Activated T-helper 2 cell treated with anti-CD3 and anti-CD28 coated beads, Interferon-gamma antibody, Interleukin-2, Interleukin-4, amounts not matched to agents 10 μg/mL and 5 μg/mL and 100 μg/mL, durations not matched to agents 14 hours and 24 hours and 36 hours (primary cell): ENCODE measurements at regions not wholly inside any gene's neighbourhood (a gene's known extent, or its start where the extent isn't known, plus 50 kb on each side); places are given as distances from the start of the nearest gene placed in this dataset.
A peak's percentile ranks its signal among the peaks of the same experiment; 100 is the strongest.

Experiments used
- DNase-seq: peaks from one replicate; pipeline ENCODE4 v3.0.0; 2021; ENCODE audit warnings: low spot score
- H3K27ac Mint-ChIP-seq: one replicate; pipeline ENCODE4 v1.8.0; 2021; ENCODE audit warnings: mixed read lengths
- H3K27me3 Mint-ChIP-seq: one replicate; pipeline ENCODE4 v1.8.0; 2021; ENCODE audit warnings: low read depth, mixed read lengths
- H3K36me3 Mint-ChIP-seq: one replicate; pipeline ENCODE4 v1.8.0; 2021; ENCODE audit warnings: low read depth, mixed read lengths
- H3K4me1 Mint-ChIP-seq: one replicate; pipeline ENCODE4 v1.8.0; 2021; ENCODE audit warnings: low read depth, mixed read lengths
- H3K4me3 Mint-ChIP-seq: one replicate; pipeline ENCODE4 v1.8.0; 2021; ENCODE audit warnings: low read depth, mild to moderate bottlenecking, moderate library complexity, mixed read lengths
- H3K9me3 Mint-ChIP-seq: one replicate; pipeline ENCODE4 v1.8.0; 2021; ENCODE audit warnings: mixed read lengths
- intact Hi-C: fragments of 100-400 bp; cut with micrococcal nuclease; formaldehyde crosslinking; loops from one replicate; pipeline ENCODE4 v1.15.1; 2023

DNA sequence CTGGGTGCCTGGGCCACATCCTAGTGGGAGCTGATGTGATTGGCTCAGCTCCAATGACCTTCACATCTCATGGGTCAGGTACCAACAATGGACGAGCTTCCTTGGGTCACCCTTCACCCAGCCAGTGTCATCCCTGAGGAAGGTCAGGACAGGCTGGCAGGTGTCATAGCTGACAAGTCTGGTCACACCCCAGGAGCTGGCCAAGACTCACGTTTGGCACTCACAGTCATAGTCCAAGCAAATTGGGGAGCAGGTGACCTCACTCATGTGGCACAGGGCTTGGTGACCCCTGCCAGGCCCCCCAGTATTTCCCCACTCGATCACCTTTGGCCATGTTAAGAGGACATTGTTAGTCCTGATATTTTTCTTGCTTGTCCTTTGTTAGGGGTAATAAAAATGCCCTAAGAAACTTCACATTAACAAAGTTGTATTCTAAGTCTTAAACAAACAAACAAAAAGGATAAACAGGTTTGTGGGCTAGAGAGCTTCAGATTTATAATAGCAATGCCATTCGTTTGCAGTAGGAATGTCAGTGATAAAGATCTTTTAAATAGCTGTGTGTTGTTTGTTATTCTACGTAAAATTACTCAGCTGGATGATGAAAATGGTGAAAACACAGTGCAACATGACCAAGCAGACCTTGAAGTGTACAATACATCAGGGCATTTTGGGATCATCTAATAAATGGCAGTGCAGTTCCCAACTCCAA is 79.5 kb upstream of the POMGNT2 start:
- H3K4me3 Mint-ChIP-seq = no peak overlapping the region
- intact Hi-C loops = no loop called here
- DNase-seq = no peak
- H3K27me3 Mint-ChIP-seq = peaks cover 27% of the 10 kb centered on the region
- no peak overlapping the region for H3K27ac Mint-ChIP-seq
- H3K36me3 Mint-ChIP-seq = peaks cover 3% of the 10 kb centered on the region
- H3K9me3 Mint-ChIP-seq = peaks cover 5% of the 10 kb centered on the region
- H3K4me1 Mint-ChIP-seq = peaks cover 21% of the 10 kb centered on the region

DNA sequence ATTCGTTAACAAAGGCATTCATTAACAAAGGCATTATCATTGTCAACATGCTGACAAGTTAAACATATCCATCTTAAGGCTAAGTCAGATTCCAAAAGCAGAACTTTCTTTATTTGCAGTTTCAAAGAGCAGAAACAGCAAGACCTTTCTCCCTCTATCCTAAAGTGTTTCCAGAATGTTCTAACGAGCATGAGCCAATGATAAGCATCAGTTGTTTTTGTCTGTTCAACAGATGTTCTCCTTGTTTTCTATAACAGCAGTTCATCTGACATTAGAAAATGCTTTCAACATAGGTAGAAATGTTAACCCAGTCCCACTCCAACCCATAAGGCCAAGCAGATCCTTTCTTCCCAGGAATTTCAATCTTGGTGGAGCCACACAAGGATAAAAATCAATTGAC is 77.6 kb upstream of the POMGNT2 start:
- Mint-ChIP-seq H3K36me3 (no peaks in the 10 kb centered on the region), H3K4me1 (peaks cover 39% of the 10 kb centered on the region), H3K4me3 (no peak overlapping the region), H3K9me3 (no peaks in the 10 kb centered on the region), H3K27ac (no peak overlapping the region), H3K27me3 (peaks cover 14% of the 10 kb centered on the region)
- DNase-seq = no peak
- intact Hi-C loops = no loop called here

DNA sequence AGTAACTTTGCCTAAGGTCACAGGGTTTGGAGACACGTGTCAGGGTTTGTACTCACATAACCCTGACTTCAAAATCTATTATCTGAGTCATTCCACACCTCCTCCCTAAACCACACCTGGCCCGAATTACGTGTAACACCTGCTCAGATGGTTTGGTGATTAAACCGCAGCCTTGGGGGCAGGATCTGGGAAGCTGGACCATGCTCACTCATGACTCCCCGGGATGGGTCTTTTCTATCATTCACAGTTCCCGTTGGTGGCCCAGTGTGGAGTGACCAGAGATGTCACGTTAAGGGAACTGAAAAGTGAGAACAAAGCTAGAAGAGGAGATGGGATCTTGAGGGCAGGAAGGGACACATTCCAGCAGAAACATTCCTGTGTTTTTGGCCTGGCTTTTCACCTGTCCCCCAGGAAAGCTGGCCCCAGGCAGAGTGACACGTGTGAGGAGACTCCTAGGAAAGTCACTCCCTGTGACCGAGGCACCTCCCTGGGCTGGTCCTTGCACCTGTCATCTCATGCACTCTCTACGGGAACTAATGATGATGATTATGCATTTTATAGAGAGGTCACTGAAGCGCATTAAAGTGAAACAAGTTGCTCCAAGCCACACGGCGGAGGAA is 75.4 kb upstream of the POMGNT2 start:
- intact Hi-C loops = no loop called here
- Mint-ChIP-seq H3K4me1 (peaks cover 41% of the 10 kb centered on the region), H3K9me3 (no peaks in the 10 kb centered on the region), H3K36me3 (no peaks in the 10 kb centered on the region), H3K27me3 (peaks cover 2% of the 10 kb centered on the region), H3K27ac (peak overlapping the region; percentile 53), H3K4me3 (no peak overlapping the region)
- DNase-seq = peak; percentile 32

DNA sequence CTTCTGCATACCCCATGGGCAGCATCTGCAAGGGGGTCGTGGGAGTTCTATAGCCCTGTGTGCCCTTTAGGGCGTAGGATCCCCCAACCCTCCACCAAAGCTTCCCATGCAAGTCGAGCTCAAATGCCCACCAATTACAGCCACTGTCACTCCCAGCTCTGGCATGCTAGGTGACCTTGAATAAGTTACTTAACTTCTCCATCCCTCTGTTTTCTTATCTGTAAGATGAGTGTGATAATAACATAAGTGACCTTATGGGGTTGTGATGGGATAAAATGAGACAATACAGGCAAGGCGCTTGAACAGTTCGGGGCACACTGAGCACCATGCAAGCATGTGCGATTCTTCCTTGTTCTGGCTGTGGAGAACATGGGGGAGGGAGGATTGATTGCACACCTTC is 74.8 kb upstream of the POMGNT2 start:
- intact Hi-C loops = no loop called here
- no peaks in the 10 kb centered on the region for H3K36me3 Mint-ChIP-seq
- peaks cover 41% of the 10 kb centered on the region for H3K4me1 Mint-ChIP-seq
- no peak overlapping the region for H3K4me3 Mint-ChIP-seq
- peak overlapping the region; percentile 53 for H3K27ac Mint-ChIP-seq
- H3K9me3 Mint-ChIP-seq = no peaks in the 10 kb centered on the region
- peaks cover 2% of the 10 kb centered on the region for H3K27me3 Mint-ChIP-seq
- no peak for DNase-seq

DNA sequence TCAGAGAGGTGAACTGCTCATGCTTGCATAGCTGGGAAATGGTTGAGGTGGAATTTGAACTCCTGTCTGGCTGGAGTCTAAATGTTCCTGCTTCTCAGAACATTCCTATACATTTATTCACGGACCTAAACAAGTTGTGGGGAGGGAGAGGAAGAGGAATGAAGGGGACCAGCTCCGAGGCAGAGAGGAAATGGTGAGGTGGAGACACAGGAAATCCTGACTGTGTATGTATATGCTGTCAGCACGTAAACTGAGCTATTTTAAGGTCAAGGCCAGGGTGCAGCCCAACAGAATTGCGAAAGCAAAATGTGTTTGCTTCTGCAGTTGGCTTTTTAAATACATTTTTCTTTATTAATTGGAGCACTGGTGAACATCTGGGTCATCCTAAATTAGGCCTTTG is 74.1 kb upstream of the POMGNT2 start:
- peak; percentile 23 for DNase-seq
- no peaks in the 10 kb centered on the region for H3K36me3 Mint-ChIP-seq
- peak overlapping the region; percentile 52 for H3K4me3 Mint-ChIP-seq
- H3K9me3 Mint-ChIP-seq = peaks cover under 1% of the 10 kb centered on the region
- intact Hi-C loops = no loop called here
- peak overlapping the region; percentile 85 for H3K27ac Mint-ChIP-seq
- peaks cover 3% of the 10 kb centered on the region for H3K27me3 Mint-ChIP-seq
- H3K4me1 Mint-ChIP-seq = peaks cover 41% of the 10 kb centered on the region

DNA sequence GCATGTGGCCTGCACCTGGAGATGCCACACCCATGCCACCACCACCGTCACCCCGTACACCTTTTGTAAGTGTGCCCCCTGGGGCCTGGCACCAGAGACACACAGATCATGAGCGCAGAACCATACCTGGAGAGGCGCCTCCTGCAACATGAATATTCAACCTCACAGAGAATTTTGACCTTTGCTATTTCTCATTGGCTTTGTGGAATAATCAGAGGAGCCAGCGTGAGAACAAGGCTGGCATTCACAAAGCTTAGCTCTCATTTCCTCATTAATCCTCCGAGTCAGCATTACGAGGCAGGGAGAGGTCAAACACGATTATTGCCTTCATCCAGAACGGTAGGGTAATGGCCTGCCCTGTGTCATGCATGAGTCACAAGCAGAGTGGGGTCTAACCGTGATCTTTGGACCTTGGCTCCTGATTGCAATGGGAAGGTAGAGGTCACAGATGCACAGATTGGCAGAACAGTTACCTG is 73.0 kb upstream of the POMGNT2 start:
- no peak for DNase-seq
- Mint-ChIP-seq H3K27ac (no peak overlapping the region), H3K4me3 (no peak overlapping the region), H3K36me3 (peaks cover 8% of the 10 kb centered on the region), H3K4me1 (peaks cover 41% of the 10 kb centered on the region), H3K9me3 (peaks cover 11% of the 10 kb centered on the region), H3K27me3 (peaks cover 3% of the 10 kb centered on the region)
- intact Hi-C loops = no loop called here

DNA sequence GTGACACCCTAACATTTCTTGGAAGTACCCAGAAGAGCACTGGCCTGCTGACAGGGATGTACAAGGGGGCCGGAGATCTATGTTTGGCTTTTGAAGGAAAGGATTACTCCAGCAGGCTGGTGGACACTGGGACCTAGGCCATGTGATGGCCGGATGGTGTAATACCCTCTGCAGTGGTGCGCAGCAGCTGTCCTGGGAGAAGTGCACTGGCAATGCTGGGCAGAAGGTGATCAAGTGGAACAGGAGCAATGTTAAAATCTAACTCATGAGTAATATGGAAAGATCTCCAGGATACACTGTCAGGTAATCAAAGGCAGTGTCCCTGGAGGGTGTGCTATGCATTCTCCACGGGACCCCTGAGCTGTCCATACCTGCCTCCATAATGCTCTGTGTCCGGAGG is 71.2 kb upstream of the POMGNT2 start:
- no peak overlapping the region for H3K27ac Mint-ChIP-seq
- peaks cover 33% of the 10 kb centered on the region for H3K4me1 Mint-ChIP-seq

DNA sequence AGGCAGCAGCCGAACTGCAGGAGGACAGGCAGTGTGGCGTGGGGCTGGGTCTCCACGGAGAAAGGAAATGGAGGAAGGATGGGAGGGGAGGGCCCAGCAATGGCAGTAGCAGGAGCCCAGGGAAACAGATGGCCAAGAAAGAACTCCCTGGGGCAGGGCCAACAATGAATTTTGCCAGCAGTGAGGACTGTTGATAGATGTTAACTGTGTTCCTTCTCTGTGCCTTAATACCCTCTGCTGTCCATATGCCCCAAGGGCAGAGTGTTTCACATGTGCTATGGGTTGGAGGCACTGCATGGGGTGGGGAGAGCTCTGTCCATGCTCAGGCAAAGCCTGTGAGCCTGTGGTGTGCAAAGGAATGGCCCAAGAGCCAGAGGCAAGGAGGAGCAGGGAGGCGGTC is 70.8 kb upstream of the POMGNT2 start:
- intact Hi-C loops = no loop called here
- Mint-ChIP-seq H3K9me3 (peaks cover 25% of the 10 kb centered on the region), H3K36me3 (peaks cover 17% of the 10 kb centered on the region), H3K4me3 (no peak overlapping the region), H3K4me1 (peaks cover 33% of the 10 kb centered on the region), H3K27ac (no peak overlapping the region), H3K27me3 (peaks cover 2% of the 10 kb centered on the region)
- no peak for DNase-seq

More for the DNA sequence above, 71.2 kb upstream of the POMGNT2 start:
- Mint-ChIP-seq H3K9me3 (peaks cover 25% of the 10 kb centered on the region), H3K36me3 (peaks cover 17% of the 10 kb centered on the region), H3K27me3 (peaks cover 2% of the 10 kb centered on the region), H3K4me3 (no peak overlapping the region)
- no peak for DNase-seq
- intact Hi-C loops = no loop called here

DNA sequence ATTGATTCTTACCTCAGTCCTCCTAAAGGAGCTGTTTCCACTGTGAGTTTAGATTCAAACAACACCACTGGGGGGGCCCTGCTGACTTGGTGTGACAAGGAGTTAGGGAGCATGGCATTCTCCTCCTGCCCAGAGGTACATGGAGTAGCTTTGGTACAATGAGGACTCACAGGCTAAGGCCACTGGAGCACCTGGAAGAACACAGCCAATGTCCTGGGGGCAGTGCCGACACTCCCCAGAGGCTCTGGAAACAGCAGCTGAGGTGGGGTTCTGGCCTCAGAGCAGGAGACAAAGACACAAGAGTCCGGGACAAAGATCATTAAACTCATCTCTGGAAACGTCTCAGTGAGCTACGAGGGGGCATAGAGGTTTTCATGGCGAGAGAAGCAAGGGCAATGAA is 69.7 kb upstream of the POMGNT2 start:
- Mint-ChIP-seq H3K4me1 (peaks cover 23% of the 10 kb centered on the region), H3K9me3 (peaks cover 28% of the 10 kb centered on the region), H3K4me3 (no peak overlapping the region), H3K36me3 (peaks cover 17% of the 10 kb centered on the region), H3K27ac (no peak overlapping the region), H3K27me3 (peaks cover 6% of the 10 kb centered on the region)
- intact Hi-C loops = no loop called here
- DNase-seq = no peak

DNA sequence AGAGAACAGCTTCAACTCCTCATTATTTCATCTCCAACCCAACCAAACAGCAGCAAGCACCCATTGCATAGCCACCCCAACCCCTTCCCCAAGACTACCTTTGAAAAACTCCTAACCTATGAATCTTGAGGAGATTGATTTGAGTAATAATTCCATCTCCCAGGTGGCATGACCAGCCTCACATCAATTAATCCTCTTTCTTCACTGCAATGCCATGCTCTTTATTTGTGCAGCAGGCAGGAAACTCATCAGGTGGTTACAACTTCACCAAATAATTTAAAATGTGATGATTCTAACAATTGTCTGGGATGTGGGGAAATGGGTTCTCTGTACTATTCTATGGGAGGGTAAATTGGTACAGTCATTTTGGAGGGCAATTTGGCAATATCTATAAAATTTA is 68.1 kb upstream of the POMGNT2 start:
- no peak for DNase-seq
- peaks cover 28% of the 10 kb centered on the region for H3K9me3 Mint-ChIP-seq

DNA sequence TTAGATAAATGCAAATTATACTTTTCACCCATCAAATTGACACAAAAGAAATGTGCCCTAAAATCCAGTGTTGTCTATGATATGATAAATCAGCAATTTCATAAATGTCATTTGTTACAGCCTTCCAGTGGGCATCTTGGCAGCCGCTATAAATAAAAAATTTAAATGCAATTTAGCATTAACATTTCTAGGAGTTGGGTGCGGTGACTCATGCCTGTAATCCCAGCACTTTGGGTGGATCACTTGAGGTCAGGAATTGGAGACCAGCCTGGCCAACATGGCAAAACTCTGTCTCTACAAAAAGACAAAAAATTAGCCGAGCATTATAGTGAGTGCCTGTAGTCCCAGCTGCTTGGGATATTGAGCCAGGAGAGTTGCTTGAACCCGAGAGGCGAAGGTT is 65.9 kb upstream of the POMGNT2 start:
- no peak overlapping the region for H3K27ac Mint-ChIP-seq
- H3K4me1 Mint-ChIP-seq = peaks cover 2% of the 10 kb centered on the region
- peaks cover 20% of the 10 kb centered on the region for H3K36me3 Mint-ChIP-seq
- H3K27me3 Mint-ChIP-seq = peaks cover 13% of the 10 kb centered on the region
- no peak overlapping the region for H3K4me3 Mint-ChIP-seq
- peaks cover 36% of the 10 kb centered on the region for H3K9me3 Mint-ChIP-seq
- intact Hi-C loops = no loop called here
- no peak for DNase-seq

More for the DNA sequence above, 68.1 kb upstream of the POMGNT2 start:
- H3K4me3 Mint-ChIP-seq = no peak overlapping the region
- intact Hi-C loops = no loop called here
- H3K36me3 Mint-ChIP-seq = peaks cover 17% of the 10 kb centered on the region
- peaks cover 11% of the 10 kb centered on the region for H3K27me3 Mint-ChIP-seq
- H3K4me1 Mint-ChIP-seq = peaks cover 8% of the 10 kb centered on the region
- H3K27ac Mint-ChIP-seq = no peak overlapping the region

DNA sequence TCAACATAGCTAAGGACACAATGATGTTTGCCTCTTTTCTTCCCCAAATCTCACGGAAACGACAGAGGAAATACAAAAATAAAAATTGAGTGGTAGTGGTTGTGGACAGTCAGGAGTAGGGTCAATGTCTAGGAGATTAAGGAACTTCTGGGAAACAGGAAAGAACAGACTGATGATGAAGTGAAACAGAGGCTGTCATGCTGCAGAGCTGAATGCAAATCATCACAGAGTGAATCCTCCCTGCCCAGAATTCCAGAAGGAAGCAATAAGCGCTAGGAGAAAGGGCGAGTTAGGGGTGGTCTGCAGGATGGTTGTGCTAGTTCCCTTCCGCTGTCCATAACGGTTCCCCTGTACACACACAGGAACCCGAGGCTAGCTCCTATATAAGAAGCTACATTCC is 64.7 kb upstream of the POMGNT2 start:
- peaks cover 48% of the 10 kb centered on the region for H3K9me3 Mint-ChIP-seq
- no peak for DNase-seq
- peaks cover 12% of the 10 kb centered on the region for H3K27me3 Mint-ChIP-seq
- peaks cover 20% of the 10 kb centered on the region for H3K36me3 Mint-ChIP-seq
- H3K27ac Mint-ChIP-seq = no peak overlapping the region
- intact Hi-C loops = no loop called here
- H3K4me3 Mint-ChIP-seq = no peak overlapping the region
- H3K4me1 Mint-ChIP-seq = no peaks in the 10 kb centered on the region

DNA sequence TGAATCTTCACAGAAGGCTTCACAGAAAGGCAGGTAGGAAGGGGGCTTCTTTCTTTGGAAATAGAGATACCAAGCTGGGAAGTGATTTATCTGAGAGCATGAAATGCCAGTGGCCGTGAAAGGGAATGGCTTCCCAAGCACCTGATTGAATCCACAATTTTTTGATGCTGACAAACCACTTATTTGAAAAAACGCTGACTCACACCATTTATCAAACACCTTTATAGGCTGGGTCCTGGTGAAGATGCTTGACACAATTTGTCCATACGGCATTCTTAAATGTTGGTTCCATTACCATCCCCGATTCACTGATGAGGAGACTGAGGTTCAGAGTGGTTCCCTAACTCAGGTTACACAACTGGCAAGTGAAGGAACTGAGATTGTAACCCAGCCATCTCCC is 64.1 kb upstream of the POMGNT2 start:
- DNase-seq = no peak
- Mint-ChIP-seq H3K36me3 (peaks cover 19% of the 10 kb centered on the region), H3K27me3 (peaks cover 11% of the 10 kb centered on the region), H3K27ac (no peak overlapping the region), H3K4me1 (no peaks in the 10 kb centered on the region), H3K9me3 (peaks cover 51% of the 10 kb centered on the region), H3K4me3 (no peak overlapping the region)
- intact Hi-C loops = no loop called here
